ENCODE measurements at regions not wholly inside any gene's neighbourhood (a gene's known extent, or its start where the extent isn't known, plus 50 kb on each side); places are given as distances from the start of the nearest gene placed in this dataset.
"Not testable (repeated sequence)": the region's sequence is repeated elsewhere in the genome, so short reads cannot be mapped to it uniquely, and the experiment has no call there.

DNA sequence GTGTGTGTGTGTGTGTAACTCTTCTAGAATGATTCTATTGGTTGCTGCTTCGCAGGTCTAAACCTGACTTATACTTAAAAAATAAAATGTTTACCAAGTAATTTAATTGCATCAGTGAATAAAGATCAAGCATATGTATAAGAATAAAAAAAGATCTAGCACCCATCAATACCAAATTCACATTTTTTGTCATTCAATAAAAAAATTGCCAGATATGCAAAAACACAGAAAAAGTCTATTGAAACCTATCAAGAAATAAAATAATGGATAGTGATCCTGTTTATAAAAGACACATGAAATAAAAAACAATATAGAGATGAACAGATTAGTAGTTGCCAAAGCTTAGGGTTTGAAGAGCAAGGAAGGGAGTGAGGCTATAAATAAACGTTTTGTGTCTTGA, 2095.0 kb upstream of the ACO1 start:
- no peak for DNase-seq

- not testable (repeated sequence) for DNase-seq
Measured at GRCh38 chr9:30292026-30292425, 2092.4 kb upstream of the ACO1 start.

- DNase-seq: no peak
Measured at GRCh38 chr9:30293231-30293630, 2091.2 kb upstream of the ACO1 start.

- no peak for DNase-seq
Measured at GRCh38 chr9:30299126-30299780, 2085.2 kb upstream of the ACO1 start.

DNA sequence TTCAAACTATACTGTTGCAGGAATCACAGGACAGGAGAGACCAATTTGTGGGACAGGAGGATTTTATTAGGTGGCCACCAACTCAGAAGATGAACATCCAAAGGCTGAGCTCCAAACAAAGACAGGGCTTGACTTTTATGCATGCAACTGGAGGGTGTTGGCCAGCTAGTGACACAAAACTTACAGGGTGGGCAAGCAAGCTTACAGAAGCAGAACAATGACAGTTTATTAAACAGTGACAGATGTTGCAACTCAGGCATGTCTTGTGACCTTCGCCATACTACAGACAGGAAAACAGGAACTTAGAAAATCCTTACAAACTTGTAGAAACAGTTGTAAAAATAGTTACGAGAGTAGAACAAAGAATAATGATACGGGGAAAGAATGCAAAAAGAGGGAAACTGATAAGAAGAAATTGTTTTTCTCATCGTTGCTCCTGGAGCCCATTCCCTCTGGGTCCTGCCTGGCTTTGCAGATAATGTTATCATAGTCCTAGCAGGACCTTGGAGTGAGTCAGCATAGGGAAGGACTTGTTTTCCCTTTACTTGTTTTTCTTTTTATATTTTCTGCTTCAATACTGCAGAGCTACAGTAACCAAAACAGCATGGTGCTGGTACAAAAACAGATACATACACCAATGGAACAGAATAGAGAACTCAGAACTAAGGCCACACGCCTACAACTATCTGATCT, 2083.0 kb upstream of the ACO1 start:
- DNase-seq: peak; percentile 68

- DNase-seq: no peak
Measured at GRCh38 chr9:30310711-30311110, 2073.7 kb upstream of the ACO1 start.

- no peak for DNase-seq
Measured at GRCh38 chr9:30329431-30329830, 2055.0 kb upstream of the ACO1 start.

- DNase-seq: no peak
Measured at GRCh38 chr9:30348904-30349303, 2035.5 kb upstream of the ACO1 start.

- DNase-seq: no peak
Measured at GRCh38 chr9:30349526-30350513, 2034.6 kb upstream of the ACO1 start.

DNA sequence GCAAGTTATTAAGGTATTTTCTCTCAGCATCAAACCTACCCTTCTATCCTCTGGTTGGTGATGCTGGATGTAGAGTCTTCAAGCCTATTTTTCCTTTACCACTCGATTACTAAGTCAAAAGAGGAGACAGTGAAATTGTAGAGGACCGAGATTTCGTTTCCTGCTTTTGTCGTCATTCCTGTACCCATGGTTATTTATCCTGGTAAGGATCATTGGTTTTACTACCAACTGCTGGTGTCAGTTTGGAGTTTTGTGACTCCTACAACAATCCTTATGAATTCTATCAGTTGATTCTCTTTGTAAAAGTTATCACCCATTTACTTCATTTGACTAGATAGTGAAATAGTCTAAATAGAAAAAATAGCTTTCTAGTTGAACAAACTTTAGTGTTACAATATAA, 2028.2 kb upstream of the ACO1 start:
- no peak for DNase-seq

DNA sequence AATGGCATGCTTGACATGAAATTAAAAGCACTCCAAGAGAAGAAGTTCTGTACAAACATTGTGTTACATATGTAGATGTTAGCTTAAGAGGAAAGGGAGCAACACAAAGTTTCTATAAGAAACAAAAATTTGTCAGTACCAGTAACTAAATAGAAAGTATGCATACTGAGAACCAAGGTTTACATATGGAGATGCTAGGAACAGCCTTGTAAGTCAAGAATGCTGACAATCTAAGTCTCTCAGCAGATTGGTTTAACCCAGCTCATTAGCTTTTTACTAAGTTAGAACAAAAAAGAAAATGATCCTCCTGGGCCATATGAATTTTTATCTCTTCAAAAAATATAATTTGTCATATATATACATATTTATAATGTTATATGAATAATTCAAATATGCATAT, 2022.1 kb upstream of the ACO1 start:
- no peak for DNase-seq

DNA sequence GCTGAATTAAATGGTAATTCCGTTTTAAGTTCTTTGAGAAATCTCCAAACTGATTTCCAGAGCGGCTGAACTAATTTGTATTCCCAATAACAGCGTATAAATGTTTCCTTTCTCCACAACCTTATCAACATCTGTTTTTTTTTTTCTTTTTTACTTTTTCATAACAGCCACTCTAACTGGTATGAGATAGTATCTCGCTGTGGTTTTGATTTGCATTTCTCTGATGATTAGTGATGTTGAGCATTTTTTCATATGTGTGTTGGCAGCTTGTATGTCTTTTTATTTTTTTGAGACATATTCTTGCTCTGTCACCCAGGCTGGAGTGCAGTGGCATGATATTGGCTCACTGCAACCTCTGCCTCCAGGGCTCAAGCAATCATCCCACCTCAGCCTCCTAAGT, 2018.3 kb upstream of the ACO1 start:
- DNase-seq: not testable (repeated sequence)

- DNase-seq: no peak
Measured at GRCh38 chr9:30382271-30382670, 2002.2 kb upstream of the ACO1 start.

DNA sequence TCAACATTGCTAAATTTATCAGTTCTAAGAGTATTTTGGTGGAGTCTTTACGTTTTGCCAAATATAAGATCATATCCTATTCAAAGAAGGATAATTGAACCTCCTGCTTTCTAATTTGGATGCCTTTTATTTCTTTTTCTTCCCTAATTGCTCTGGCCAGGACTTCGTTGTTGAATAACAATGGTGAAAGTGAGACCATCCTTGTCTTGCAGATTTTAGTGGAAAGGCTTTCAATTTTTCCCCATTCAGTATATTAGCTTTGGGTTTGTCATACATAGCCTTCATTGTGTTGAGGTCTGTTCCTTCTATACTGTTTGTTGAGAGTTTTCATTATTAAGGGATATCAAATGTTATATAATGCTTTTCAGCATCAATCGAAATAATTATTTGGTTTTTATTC, 1974.2 kb upstream of the ACO1 start:
- no peak for DNase-seq

GRCh38 chr9:30411571-30411970, 1972.9 kb upstream of the ACO1 start:
- no peak for DNase-seq

- DNase-seq: no peak
Measured at GRCh38 chr9:30459156-30459555, 1925.3 kb upstream of the ACO1 start.

GRCh38 chr9:30476826-30477225, 1907.6 kb upstream of the ACO1 start:
- DNase-seq: no peak

DNA sequence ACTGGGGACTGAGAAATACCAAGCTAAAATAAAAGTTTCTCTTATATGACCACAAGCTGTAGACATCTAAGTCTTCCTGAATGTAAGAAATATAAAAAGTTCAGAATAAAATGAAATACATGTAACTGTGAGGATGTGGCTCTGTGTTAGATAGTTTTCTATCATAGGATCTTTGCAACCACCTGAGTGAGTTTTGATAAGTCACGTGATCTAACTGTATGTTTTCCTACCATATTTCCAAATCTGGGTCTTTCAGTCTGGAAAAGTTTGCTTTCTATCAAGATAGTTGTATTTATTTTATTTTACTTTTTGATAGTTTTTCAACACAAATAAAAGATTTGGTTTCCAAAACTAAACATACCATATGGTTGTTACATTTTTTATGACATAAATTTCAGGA, 1905.8 kb upstream of the ACO1 start:
- no peak for DNase-seq

GRCh38 chr9:30482499-30482898, 1901.9 kb upstream of the ACO1 start:
- DNase-seq: no peak

- no peak for DNase-seq
Measured at GRCh38 chr9:30484690-30485089, 1899.8 kb upstream of the ACO1 start.

- DNase-seq: no peak
Measured at GRCh38 chr9:30504502-30504905, 1879.9 kb upstream of the ACO1 start.

DNA sequence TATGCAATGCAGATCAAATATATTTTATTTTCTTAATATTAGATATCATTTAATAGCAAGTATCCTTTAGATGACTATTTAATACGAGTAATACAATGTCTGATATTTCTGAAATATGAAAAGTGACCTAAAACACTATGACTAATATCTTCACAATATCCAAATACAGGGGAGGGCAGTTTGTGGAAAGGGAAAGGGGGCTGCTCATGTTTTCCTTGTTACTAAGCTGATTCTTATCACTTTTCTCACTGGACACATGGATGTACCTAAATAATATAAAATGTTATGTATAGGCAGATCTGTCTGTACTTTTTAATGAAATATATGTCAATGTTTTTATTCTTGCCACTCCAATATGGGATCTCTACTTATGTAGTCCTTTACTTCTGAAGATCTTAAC, 1879.1 kb upstream of the ACO1 start:
- DNase-seq: no peak

DNA sequence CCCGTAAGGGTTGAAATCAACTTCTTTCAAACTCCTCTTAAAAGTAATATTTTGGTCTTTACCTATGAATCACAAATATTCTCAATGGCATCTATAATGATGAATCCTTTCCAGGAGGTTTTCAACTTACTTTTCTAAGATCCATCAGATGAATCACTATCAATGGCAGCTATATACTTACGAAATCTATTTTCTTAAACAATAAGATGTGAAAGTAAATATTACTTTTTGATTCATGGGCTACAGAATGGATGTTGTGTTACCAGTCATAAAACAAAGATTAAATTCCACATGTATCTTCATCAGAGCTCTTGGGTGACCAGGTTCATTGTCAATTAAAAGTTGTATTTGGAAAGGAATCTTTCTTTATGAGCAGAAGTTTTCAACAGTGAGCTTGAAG, 1877.7 kb upstream of the ACO1 start:
- DNase-seq: no peak

GRCh38 chr9:30507166-30507565, 1877.3 kb upstream of the ACO1 start:
- DNase-seq: no peak
